GM20000 (cell line): ENCODE measurements at regions not wholly inside any gene's neighbourhood (a gene's known extent, or its start where the extent isn't known, plus 50 kb on each side); places are given as distances from the start of the nearest gene placed in this dataset.

Experiments used
- DNase-seq: peaks from one replicate; pipeline ENCODE4 v3.0.0; 2012; ENCODE audit warnings: low spot score
- TF ChIP-seq, protein P1 (sequence below): IDR thresholded peaks from 2 replicates; pipeline ENCODE4 v1.5.1; 2012; ENCODE audit warnings: mild to moderate bottlenecking, control low read depth; ENCODE audit errors: extremely low read depth, missing control alignments

DNA sequence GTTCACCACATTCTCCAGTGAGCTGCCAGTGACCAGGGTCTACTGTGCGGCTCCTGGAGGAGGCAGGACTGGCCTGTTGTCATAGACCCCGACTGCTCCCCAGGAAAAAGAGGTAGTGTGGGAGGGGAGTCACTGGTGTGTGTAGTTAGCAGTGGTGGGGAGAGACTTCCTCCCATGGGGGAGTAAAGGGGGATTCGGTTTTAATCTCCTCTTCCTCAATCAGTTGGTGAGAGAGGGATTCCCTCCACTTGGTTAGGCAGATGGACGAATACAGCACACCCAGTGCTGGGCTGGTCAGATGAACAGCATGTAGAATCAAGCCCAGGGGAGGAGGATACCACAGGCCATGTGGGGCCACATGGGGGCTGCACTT, 207.6 kb upstream of the S1PR3 start:
- TF ChIP-seq, protein P1, sequence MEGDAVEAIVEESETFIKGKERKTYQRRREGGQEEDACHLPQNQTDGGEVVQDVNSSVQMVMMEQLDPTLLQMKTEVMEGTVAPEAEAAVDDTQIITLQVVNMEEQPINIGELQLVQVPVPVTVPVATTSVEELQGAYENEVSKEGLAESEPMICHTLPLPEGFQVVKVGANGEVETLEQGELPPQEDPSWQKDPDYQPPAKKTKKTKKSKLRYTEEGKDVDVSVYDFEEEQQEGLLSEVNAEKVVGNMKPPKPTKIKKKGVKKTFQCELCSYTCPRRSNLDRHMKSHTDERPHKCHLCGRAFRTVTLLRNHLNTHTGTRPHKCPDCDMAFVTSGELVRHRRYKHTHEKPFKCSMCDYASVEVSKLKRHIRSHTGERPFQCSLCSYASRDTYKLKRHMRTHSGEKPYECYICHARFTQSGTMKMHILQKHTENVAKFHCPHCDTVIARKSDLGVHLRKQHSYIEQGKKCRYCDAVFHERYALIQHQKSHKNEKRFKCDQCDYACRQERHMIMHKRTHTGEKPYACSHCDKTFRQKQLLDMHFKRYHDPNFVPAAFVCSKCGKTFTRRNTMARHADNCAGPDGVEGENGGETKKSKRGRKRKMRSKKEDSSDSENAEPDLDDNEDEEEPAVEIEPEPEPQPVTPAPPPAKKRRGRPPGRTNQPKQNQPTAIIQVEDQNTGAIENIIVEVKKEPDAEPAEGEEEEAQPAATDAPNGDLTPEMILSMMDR = no peak
- DNase-seq = no peak

DNA sequence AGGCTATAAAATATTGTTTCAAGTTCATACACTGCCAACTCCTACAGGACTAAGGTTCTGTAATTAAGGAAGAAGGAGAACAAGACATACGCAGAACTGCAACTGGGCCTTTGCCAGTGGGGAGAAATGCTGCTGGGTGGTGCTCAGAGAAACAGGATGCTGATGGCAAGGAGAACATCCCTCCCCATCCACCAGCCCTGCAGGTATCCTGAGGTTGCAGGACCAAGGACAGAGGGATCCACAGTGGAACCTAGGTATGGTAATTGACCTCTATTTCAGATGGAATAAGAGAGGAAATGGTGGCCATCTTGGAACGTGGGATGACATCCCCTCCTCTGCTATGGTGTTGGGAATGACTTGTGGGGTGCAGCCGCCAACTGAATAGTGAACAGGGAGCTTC, 206.3 kb upstream of the S1PR3 start:
- TF ChIP-seq, protein P1 = no peak
- DNase-seq = no peak

DNA sequence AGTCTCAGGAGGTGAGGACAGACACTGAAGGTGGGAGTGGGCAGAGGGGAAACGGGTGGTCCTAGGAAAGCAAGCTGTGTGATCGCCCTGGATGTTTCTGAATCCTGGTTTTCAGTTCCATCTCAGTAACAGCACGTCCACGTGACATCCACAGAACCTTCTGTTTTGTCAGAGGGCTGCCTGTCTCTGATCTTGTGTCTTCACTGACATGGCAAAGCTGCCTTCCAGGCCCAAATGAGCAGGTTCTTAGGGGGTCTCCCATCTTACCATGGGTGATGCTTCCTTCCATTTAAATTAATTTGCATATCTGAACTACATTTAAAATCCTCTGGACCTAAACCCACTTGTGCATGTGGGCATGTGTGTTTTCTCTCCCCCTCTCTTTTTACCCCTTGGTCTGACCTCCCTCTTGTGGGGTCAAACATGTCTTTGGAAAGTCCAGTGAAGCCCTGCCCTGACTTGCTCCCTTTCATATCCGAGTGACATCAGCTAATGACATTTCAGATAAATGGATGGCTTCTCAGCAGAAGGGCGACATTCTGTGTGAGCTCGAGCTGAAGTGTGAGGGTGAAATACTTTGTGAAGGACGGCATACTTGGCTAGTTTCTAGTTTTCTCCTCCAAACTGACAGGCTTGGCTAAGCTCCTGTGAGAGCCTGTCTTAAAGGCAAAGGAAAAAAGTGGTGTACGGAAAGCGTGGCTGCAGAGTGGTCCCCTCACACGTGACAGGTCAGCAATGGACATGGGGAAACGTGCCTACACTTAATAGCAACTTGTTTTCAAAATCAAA, 204.8 kb upstream of the S1PR3 start:
- TF ChIP-seq, protein P1 = no peak
- no peak for DNase-seq

DNA sequence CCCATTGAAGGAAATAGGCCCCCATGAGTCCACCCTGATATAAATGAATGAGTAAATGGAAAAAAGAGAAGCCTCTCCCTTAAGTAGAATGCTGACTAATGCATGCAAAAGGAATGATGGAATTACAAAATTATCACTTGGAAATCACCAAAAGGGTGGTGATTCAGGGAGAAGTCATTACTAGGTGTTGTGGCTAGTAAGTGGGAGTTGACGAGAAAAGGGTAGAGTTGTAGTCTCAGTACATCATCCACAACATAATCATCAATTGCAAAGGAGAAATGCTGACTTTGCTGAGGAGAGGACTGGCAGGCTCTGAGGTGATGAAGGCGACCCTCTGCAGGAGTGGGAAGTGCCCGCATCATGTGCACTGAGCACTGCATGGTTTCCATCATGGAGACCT, 201.5 kb upstream of the S1PR3 start:
- TF ChIP-seq, protein P1 = no peak
- no peak for DNase-seq

DNA sequence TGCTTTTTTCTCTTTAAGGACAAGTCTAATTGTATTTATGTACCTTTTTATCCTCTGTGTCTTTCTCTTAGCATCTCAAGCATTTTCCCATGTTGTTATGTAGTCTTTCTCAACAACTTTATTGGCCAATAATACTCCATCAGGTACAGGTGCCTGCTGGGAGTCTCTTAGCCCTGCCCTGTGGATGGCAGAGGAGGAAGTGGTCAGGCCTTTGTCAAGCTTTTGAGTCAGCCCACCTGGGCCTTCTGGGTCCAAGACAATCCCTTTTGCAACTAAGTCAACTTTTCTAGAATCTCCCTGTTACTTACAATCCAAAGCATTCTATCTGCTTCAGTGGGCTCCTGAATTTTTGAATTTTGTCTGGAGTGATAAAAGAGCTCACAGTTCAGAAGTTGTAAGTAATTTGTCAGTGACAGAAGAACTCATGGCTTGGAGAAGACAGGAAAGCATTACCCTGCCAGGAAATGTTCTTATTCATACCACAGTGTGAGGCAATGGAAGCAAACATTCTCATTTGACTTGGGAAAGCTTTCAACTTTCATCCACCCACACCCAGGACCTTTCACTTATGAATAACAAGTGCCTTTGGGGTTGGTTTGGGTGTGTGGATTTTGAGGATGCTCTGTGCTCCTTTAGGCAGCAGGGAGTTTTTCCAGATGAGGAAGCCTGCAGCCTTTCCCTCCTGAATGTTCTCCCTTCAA, 200.0 kb upstream of the S1PR3 start:
- no peak for DNase-seq

DNA sequence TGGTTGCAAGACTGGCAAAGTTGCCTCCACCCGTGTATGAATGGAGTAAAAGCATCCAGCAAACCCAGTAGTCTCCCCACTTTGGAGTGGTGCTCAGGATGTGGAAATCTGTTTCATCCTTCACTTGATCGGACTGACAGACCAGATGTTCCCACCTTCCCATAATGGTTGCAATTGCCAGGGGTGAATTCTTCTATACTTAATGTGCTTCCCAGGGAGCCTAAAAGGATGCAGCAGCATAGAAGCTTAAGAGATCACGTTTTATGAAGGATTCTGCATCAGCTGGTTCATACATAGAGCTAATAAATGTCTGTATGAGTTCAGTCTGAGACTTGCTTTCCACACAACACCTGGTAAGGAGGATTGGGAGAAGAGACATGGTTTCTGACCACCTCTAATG, 198.8 kb upstream of the S1PR3 start:
- TF ChIP-seq, protein P1 = no peak
- no peak for DNase-seq

More for the DNA sequence above, 200.0 kb upstream of the S1PR3 start:
- TF ChIP-seq, protein P1 = no peak

DNA sequence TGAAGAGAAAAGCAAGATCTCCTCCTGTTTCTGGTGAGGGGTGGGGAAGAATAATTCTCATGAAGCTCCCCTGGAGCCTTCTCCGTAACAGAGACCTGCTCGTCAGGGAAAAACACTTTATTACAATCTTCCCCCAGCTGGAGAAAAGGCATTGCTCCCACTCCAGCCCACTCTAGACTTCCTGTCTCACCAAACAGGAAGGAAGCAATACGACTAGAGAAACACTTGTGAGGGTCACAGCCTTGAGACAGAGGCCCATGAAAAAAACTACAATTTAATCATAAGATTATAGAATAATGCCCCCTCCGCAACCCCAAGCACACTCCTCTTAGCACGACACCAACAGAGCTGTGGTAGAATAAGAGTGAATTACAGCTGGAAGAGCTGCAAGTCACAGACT, 197.2 kb upstream of the S1PR3 start:
- no peak for DNase-seq
- TF ChIP-seq, protein P1 = no peak
